ENCODE measurements at regions not wholly inside any gene's neighbourhood (a gene's known extent, or its start where the extent isn't known, plus 50 kb on each side); places are given as distances from the start of the nearest gene placed in this dataset.

GRCh38 chr2:121002597-121002996 is 266.9 kb downstream of the GLI2 start:
- no peaks in the 10 kb centered on the region for H3K27me3 Mint-ChIP-seq (ENCODE audit: low read depth)
- no peak for DNase-seq (ENCODE audit: low spot score)

GRCh38 chr2:121003391-121003790 is 267.7 kb downstream of the GLI2 start:
- no peak overlapping the region for H3K4me3 Mint-ChIP-seq (ENCODE audit: unreplicated experiment)
- H3K4me1 Mint-ChIP-seq (ENCODE audit: low read depth) = peaks cover 11% of the 10 kb centered on the region
- no peak for TF ChIP-seq CTCF (IDR thresholded peaks at IDR 0.05)
- H3K9me3 Mint-ChIP-seq (ENCODE audit: low read depth) = no peaks in the 10 kb centered on the region
- no peak for DNase-seq (ENCODE audit: low spot score)
- H3K27ac Mint-ChIP-seq (ENCODE audit: unreplicated experiment) = no peak overlapping the region
- H3K36me3 Mint-ChIP-seq (ENCODE audit: low read depth) = no peaks in the 10 kb centered on the region
- H3K27me3 Mint-ChIP-seq (ENCODE audit: low read depth) = no peaks in the 10 kb centered on the region

More at GRCh38 chr2:121002597-121002996, 266.9 kb downstream of the GLI2 start:
- no peak overlapping the region for H3K4me3 Mint-ChIP-seq (ENCODE audit: unreplicated experiment)
- no peak for TF ChIP-seq CTCF (IDR thresholded peaks at IDR 0.05)
- no peak overlapping the region for H3K27ac Mint-ChIP-seq (ENCODE audit: unreplicated experiment)
- H3K36me3 Mint-ChIP-seq (ENCODE audit: low read depth) = no peaks in the 10 kb centered on the region
- H3K4me1 Mint-ChIP-seq (ENCODE audit: low read depth) = peaks cover 18% of the 10 kb centered on the region
- H3K9me3 Mint-ChIP-seq (ENCODE audit: low read depth) = no peaks in the 10 kb centered on the region

DNA sequence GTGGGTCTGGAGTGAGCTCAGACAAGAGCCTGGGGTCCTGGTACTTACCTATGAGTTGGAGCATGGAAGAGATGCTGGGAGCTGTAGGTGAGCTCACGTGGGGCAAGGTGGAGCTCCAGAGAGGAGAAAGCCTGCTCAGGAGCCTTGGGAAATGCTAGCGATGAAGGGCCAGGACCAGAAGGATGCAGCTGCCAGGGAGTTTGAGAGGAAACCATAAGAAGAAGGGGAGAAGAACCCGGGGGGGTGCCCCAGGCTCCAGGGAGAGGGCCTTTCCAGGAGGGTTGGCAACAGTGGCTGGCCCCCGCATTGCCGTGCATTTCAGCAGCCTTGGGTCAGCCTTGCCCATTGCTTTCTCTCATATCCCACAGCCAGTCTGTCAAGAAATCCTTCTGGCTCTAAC is 268.7 kb downstream of the GLI2 start:
- Mint-ChIP-seq H3K9me3 (ENCODE audit: low read depth) (no peaks in the 10 kb centered on the region), H3K36me3 (ENCODE audit: low read depth) (no peaks in the 10 kb centered on the region), H3K4me1 (ENCODE audit: low read depth) (peaks cover 2% of the 10 kb centered on the region), H3K4me3 (ENCODE audit: unreplicated experiment) (no peak overlapping the region), H3K27me3 (ENCODE audit: low read depth) (no peaks in the 10 kb centered on the region), H3K27ac (ENCODE audit: unreplicated experiment) (no peak overlapping the region)
- peak; percentile 51 for DNase-seq (ENCODE audit: low spot score)
- TF ChIP-seq CTCF (IDR thresholded peaks at IDR 0.05) = no peak

GRCh38 chr2:121004950-121005349 is 269.3 kb downstream of the GLI2 start:
- no peaks in the 10 kb centered on the region for H3K27me3 Mint-ChIP-seq (ENCODE audit: low read depth)
- H3K9me3 Mint-ChIP-seq (ENCODE audit: low read depth) = no peaks in the 10 kb centered on the region
- DNase-seq (ENCODE audit: low spot score) = peak; percentile 48
- TF ChIP-seq CTCF (IDR thresholded peaks at IDR 0.05) = no peak
- no peaks in the 10 kb centered on the region for H3K4me1 Mint-ChIP-seq (ENCODE audit: low read depth)
- H3K36me3 Mint-ChIP-seq (ENCODE audit: low read depth) = no peaks in the 10 kb centered on the region
- H3K4me3 Mint-ChIP-seq (ENCODE audit: unreplicated experiment) = no peak overlapping the region
- no peak overlapping the region for H3K27ac Mint-ChIP-seq (ENCODE audit: unreplicated experiment)

- no peaks in the 10 kb centered on the region for H3K27me3 Mint-ChIP-seq (ENCODE audit: low read depth)
- no peak overlapping the region for H3K4me3 Mint-ChIP-seq (ENCODE audit: unreplicated experiment)
- no peak for TF ChIP-seq CTCF (IDR thresholded peaks at IDR 0.05)
- H3K27ac Mint-ChIP-seq (ENCODE audit: unreplicated experiment) = no peak overlapping the region
- no peaks in the 10 kb centered on the region for H3K4me1 Mint-ChIP-seq (ENCODE audit: low read depth)
- peaks cover 5% of the 10 kb centered on the region for H3K9me3 Mint-ChIP-seq (ENCODE audit: low read depth)
- no peak for DNase-seq (ENCODE audit: low spot score)
- H3K36me3 Mint-ChIP-seq (ENCODE audit: low read depth) = no peaks in the 10 kb centered on the region
Observed at GRCh38 chr2:121005453-121005852, 269.8 kb downstream of the GLI2 start.
